Germinal center (tissue), 1 donor: ENCODE measurements at regions not wholly inside any gene's neighbourhood (a gene's known extent, or its start where the extent isn't known, plus 50 kb on each side); places are given as distances from the start of the nearest gene placed in this dataset.
"Not testable (repeated sequence)": the region's sequence is repeated elsewhere in the genome, so short reads cannot be mapped to it uniquely, and the experiment has no call there.

Source experiments
- DNase-seq: peaks from one replicate; pipeline ENCODE4 v3.0.0; 2012; ENCODE audit warnings: mixed read lengths, low spot score

- DNase-seq = no peak
Observed at GRCh38 chr19:28598861-28599260, 614.1 kb downstream of the UQCRFS1 start.

- DNase-seq = no peak
Observed at GRCh38 chr19:28596561-28597071, 616.3 kb downstream of the UQCRFS1 start.

GRCh38 chr19:28595722-28596480 lies 617.0 kb downstream of the UQCRFS1 start:
- DNase-seq = no peak

DNA sequence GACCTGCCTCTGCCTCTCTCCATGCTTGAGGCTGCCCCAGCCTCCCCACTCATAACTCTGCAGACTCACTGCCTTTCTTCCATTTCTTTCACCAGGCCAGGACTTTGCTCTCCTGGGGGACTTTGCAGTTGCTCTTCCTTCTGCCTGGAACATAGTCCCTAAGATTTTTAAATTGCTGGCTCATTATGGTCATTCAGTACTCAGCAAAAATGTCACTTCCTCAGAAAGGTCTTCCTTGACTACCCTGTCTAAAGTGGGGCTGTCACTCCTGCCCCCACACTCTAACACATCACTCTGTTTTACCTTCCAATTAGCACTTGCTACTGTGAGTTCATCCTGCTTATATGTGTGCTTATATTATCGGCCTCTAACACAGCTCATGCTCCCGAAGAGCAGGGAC lies 618.2 kb downstream of the UQCRFS1 start:
- DNase-seq = no peak

GRCh38 chr19:28589991-28590411 lies 623.0 kb downstream of the UQCRFS1 start:
- peak; percentile 14 for DNase-seq

DNA sequence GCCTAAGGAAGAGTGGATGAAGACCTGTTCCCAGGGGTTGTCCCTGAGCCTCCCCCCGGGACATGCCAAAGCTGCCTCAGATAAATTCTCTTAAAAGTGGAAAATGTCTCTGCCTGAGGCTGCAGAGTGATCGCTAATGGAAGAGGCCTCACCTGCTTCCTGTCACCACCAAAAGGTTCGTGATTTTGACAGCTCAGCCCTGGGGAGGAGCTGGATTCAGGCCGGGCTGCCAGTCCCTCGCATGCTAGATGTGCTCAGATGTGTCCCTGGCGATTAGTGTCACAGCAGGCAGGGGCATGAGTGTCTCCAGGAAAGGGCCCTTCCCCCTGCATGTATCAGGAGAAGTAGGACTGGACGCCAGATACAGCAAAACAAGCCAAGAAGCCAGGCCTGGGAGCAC lies 626.5 kb downstream of the UQCRFS1 start:
- no peak for DNase-seq

DNA sequence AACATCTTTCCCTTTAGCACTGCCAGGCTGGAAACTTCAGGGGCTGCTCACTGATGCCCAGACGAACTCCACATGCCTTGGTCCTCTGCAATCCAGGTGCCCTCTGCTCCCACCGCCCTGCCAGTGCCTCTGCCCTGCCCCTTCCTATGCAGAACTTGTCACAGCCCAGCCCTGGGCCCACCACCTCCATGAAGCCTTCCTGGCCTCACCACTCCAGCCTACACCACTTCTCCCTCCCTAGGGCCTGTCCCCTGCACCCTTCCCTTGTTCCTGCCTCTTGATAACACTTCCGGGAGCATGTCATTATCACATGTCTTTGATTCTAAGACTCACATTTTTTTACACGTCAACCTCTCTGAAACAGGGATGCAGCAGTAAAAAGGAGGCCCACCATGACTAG lies 627.2 kb downstream of the UQCRFS1 start:
- DNase-seq = no peak

DNA sequence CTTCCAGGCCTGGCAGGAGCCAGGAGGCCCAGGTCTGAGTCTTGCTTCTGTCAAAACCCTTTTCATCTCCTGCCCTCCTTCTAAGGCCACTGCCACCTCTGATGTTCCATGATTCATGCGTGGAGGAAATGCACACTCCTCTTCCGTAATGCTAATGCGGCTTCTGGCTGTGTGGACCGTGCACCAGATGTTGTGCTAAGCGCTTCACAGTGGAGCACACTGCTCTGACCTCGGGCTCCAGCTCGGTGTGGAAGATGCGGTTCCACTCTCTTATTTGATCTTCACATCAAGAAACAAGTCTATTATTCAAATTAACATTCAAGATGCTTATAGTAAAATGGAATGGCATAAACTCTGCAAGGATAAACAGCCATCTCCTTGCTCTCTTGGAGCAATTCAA lies 629.2 kb downstream of the UQCRFS1 start:
- DNase-seq = no peak

GRCh38 chr19:28583242-28583641 lies 629.7 kb downstream of the UQCRFS1 start:
- DNase-seq = no peak

DNA sequence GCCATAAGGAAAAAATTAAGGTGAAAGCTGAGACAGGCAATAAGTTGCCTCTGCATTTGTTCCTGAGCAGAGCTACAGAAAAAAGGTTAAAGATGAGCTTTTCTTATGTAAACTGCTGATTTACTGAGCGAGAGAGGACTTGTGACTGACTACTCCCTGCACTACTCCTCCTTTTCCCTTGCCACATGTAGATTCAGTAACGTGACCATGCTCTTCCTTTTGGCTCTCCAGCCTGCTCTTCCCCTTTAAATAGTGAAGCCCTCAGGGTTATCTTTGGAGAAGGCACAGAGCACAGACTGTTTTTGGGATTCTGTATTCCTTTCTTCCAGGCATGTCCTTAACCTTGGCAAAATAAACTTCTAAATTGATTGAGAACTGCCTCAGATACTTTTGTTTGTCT lies 630.2 kb downstream of the UQCRFS1 start:
- no peak for DNase-seq

GRCh38 chr19:28582344-28582743 lies 630.6 kb downstream of the UQCRFS1 start:
- no peak for DNase-seq

- no peak for DNase-seq
Observed at GRCh38 chr19:28581468-28581770, 631.5 kb downstream of the UQCRFS1 start.

DNA sequence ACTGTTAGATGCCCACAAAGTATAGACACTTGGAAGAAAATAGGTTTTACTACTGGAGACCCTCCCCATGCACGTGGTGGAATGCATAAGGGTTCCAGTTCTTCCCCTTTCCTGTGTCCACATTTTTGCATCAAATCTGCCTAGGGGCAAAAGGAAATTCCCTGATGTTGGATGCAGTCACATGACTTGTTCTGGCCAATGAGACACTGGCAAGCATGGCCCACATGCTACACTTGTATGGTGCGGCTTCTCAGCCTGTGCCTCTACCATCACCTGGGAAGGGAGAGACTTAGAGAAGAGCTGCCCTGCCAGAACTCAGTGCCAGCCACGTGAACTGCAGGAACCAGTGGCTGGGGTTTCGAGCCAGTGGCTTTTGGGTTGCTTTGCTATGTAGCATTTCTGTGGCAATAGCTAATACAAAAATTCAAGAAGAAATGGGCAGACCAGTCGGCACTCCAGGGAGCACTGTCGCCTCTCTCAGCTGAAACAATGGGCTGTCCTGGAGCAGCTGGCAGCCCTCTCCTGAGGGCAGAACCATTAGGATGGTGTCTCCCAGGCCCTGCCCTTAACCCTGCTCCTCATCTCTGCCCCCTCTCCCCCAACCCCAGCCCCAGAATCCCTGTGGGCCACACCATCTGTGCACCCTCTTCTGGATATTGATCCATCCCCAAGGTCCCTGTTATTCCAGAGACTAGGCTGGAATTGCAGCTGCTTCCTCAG lies 634.0 kb downstream of the UQCRFS1 start:
- DNase-seq = no peak

GRCh38 chr19:28578208-28578607 lies 634.7 kb downstream of the UQCRFS1 start:
- DNase-seq = no peak

GRCh38 chr19:28577666-28578065 lies 635.3 kb downstream of the UQCRFS1 start:
- no peak for DNase-seq

GRCh38 chr19:28577233-28577632 lies 635.7 kb downstream of the UQCRFS1 start:
- DNase-seq = no peak

DNA sequence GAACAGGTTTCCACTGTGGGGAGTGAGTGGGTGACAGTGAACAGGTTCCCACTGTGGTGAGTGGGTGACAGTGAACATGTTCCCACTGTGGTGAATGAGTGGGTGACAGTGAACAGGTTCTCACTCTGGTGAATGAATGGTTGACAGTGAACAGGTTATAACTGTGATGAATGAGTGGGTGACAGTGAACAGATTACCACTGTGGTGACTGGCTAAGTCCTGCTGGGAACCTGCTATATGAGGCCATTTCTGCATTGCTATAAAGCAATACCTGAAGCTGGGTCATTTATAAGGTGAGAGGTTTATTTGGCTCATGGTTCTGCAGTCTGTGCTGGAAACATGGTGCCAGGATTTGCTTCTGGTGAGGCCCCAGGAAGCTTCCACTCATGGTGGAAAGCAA lies 637.1 kb downstream of the UQCRFS1 start:
- no peak for DNase-seq

- not testable (repeated sequence) for DNase-seq
Observed at GRCh38 chr19:28575312-28575711, 637.6 kb downstream of the UQCRFS1 start.

- no peak for DNase-seq
Observed at GRCh38 chr19:28574212-28574611, 638.7 kb downstream of the UQCRFS1 start.

DNA sequence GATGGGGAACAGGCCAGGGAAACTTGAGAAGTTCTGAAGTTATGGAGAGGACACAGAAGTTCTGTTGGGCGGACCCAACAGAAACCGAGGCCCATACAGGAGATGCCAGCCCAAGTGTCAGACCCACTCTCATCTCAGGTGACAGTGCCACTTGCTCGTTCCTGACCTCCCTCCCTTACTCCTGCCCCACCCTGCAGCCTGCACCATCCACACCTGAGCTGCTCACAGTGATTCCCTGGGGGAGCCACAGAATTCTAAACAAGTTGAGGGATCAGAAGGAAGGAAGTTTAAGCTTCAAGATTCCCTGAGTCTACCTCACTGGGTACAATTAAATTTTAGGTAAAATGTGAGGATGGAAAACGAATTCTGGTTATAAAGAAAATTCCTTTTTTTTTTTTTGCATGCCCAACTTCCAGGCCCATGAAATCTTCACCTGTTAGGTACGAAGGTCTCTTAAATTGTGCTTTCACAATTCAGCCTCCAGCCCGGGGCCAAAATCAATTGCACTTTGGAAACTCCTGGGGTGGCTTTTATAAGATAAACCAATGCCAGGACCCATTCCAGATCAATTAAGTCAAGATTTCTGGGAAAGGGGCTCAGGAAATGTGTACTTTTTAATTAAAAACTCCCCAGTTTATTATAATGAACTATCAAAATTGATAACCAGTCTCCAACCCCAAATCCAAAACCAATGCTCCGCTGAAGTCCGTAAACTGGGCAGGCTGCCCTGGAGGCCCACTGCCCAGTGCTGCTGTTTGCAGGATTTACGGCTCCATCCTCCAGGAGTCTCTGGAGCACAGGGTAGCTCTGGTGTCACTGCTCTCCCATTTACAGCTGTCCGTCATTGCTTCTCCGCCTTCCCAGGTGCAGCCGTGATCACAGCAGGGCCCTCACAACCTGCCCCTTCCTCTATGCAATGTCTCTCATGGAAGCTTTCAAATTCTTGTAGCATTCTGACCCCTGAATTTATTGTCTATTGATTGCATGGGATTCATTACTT lies 643.5 kb downstream of the UQCRFS1 start:
- no peak for DNase-seq

DNA sequence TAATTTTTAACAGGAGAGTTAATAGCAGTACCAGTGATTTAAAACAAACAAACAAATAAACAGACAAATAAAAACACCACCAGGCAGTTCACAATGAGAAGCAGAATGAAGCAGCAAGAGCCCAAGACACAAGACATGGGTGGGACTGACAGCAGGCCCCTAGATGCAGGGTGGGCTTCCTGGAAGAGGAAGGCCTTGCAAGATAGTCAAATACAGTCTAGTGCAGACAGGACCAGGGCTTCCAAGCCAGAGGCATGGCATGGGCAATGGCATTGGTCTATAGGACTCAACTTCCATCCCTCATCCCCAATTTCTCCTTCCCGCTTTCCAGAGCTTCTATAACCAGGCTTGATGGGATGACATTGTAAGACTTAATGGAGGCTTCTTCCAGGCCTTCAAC lies 645.1 kb downstream of the UQCRFS1 start:
- DNase-seq = no peak
